Osteocyte (in vitro differentiated cells): ENCODE measurements at regions not wholly inside any gene's neighbourhood (a gene's known extent, or its start where the extent isn't known, plus 50 kb on each side); places are given as distances from the start of the nearest gene placed in this dataset.

Source experiments
- DNase-seq: peaks from one replicate; pipeline ENCODE4 v3.0.0; 2021; ENCODE audit warnings: mixed read lengths; ENCODE audit not compliant: unreplicated experiment; ENCODE audit errors: extremely low spot score
- H3K27ac Mint-ChIP-seq: one replicate; pipeline ENCODE4 v1.8.0; 2021; ENCODE audit warnings: mild to moderate bottlenecking, mixed read lengths; ENCODE audit not compliant: unreplicated experiment
- H3K27me3 Mint-ChIP-seq: one replicate; pipeline ENCODE4 v1.8.0; 2021; ENCODE audit warnings: mixed read lengths; ENCODE audit not compliant: unreplicated experiment
- H3K36me3 Mint-ChIP-seq: one replicate; pipeline ENCODE4 v1.8.0; 2021; ENCODE audit warnings: mixed read lengths; ENCODE audit not compliant: unreplicated experiment
- H3K4me1 Mint-ChIP-seq: one replicate; pipeline ENCODE4 v1.8.0; 2021; ENCODE audit warnings: mixed read lengths; ENCODE audit not compliant: unreplicated experiment
- H3K4me3 Mint-ChIP-seq: one replicate; pipeline ENCODE4 v1.8.0; 2021; ENCODE audit warnings: mild to moderate bottlenecking, moderate library complexity, mixed read lengths; ENCODE audit not compliant: unreplicated experiment
- H3K9me3 Mint-ChIP-seq: one replicate; pipeline ENCODE4 v1.8.0; 2021; ENCODE audit warnings: mixed read lengths; ENCODE audit not compliant: unreplicated experiment
- CTCF ChIP-seq: fragments of 200-600 bp; sonication (generic); IDR thresholded peaks from 2 replicates; pipeline ENCODE4 v1.5.0; 2021; ENCODE audit warnings: antibody characterized with exemption, mild to moderate bottlenecking, moderate library complexity

- TF ChIP-seq CTCF, result no peak
- Mint-ChIP-seq H3K9me3 (no peaks in the 10 kb centered on the region), H3K36me3 (no peaks in the 10 kb centered on the region), H3K4me3 (no peak overlapping the region), H3K27me3 (no peaks in the 10 kb centered on the region), H3K27ac (no peak overlapping the region), H3K4me1 (no peaks in the 10 kb centered on the region)
- no peak for DNase-seq
Measured at GRCh38 chr13:104635879-104636278, 1569.7 kb upstream of the SLC10A2 start.

- no peak overlapping the region for H3K4me3 Mint-ChIP-seq
- H3K27ac Mint-ChIP-seq, result no peak overlapping the region
- no peaks in the 10 kb centered on the region for H3K27me3 Mint-ChIP-seq
- DNase-seq, result no peak
- no peaks in the 10 kb centered on the region for H3K4me1 Mint-ChIP-seq
- TF ChIP-seq CTCF, result no peak
- no peaks in the 10 kb centered on the region for H3K36me3 Mint-ChIP-seq
- no peaks in the 10 kb centered on the region for H3K9me3 Mint-ChIP-seq
Measured at GRCh38 chr13:104634016-104634415, 1567.8 kb upstream of the SLC10A2 start.

- no peak overlapping the region for H3K27ac Mint-ChIP-seq
- no peak for TF ChIP-seq CTCF
Measured at GRCh38 chr13:104632736-104633135, 1566.5 kb upstream of the SLC10A2 start.

GRCh38 chr13:104625201-104625600 is 1559.0 kb upstream of the SLC10A2 start:
- Mint-ChIP-seq H3K36me3 (no peaks in the 10 kb centered on the region), H3K9me3 (no peaks in the 10 kb centered on the region), H3K4me1 (no peaks in the 10 kb centered on the region), H3K27me3 (no peaks in the 10 kb centered on the region), H3K4me3 (no peak overlapping the region), H3K27ac (no peak overlapping the region)
- no peak for TF ChIP-seq CTCF
- no peak for DNase-seq

More at GRCh38 chr13:104632736-104633135, 1566.5 kb upstream of the SLC10A2 start:
- Mint-ChIP-seq H3K36me3 (no peaks in the 10 kb centered on the region), H3K4me1 (no peaks in the 10 kb centered on the region), H3K9me3 (no peaks in the 10 kb centered on the region), H3K4me3 (no peak overlapping the region), H3K27me3 (no peaks in the 10 kb centered on the region)
- DNase-seq, result no peak

- Mint-ChIP-seq H3K36me3 (no peaks in the 10 kb centered on the region), H3K27ac (no peak overlapping the region), H3K4me3 (no peak overlapping the region), H3K4me1 (no peaks in the 10 kb centered on the region), H3K9me3 (peaks cover 29% of the 10 kb centered on the region), H3K27me3 (no peaks in the 10 kb centered on the region)
- DNase-seq, result no peak
- TF ChIP-seq CTCF, result no peak
Measured at GRCh38 chr13:104616990-104617389, 1550.8 kb upstream of the SLC10A2 start.
